Vagina (tissue), 2 donors: ENCODE measurements at regions not wholly inside any gene's neighbourhood (a gene's known extent, or its start where the extent isn't known, plus 50 kb on each side); places are given as distances from the start of the nearest gene placed in this dataset.

Experiments
- DNase-seq, 2 donors: peaks; one replicate each; pipeline ENCODE4 v3.0.0-alpha.2; 2017; ENCODE audit errors: extremely low spot score in 2 of 2
- H3K27ac ChIP-seq: fragments of 200-600 bp; sonication (generic); one replicate; pipeline ENCODE4 v1.5.1; 2019
- H3K27me3 ChIP-seq: fragments of 200-600 bp; sonication (generic); one replicate; pipeline ENCODE4 v1.5.1; 2019
- H3K36me3 ChIP-seq, 2 donors: fragments of 200-600 bp; sonication (generic); one replicate each; pipeline ENCODE4 v1.5.1; 2017 to 2019
- H3K4me1 ChIP-seq: fragments of 200-600 bp; sonication (generic); one replicate; pipeline ENCODE4 v1.5.1; 2019
- H3K4me3 ChIP-seq, 2 donors: fragments of 200-600 bp; sonication (generic); 1 replicate in 1 of 2; 2 replicates in 1 of 2; pipeline ENCODE4 v1.5.1; 2016 to 2019
- H3K9me3 ChIP-seq: fragments of 200-600 bp; sonication (generic); one replicate; pipeline ENCODE4 v1.5.1; 2019
- POLR2A ChIP-seq, 2 donors: fragments of 450-650 bp; IDR thresholded peaks; one replicate each; pipeline ENCODE4 v1.6.1; 2017; ENCODE audit warnings: antibody characterized with exemption in 2 of 2, mild to moderate bottlenecking in 2 of 2, moderate library complexity in 2 of 2
- POLR2AphosphoS5 ChIP-seq, 2 donors: sonication (generic); formaldehyde crosslinking; IDR thresholded peaks; one replicate each; pipeline ENCODE4 v1.9.0; 2017; ENCODE audit warnings: antibody characterized with exemption in 2 of 2, mild to moderate bottlenecking in 2 of 2, low read depth in 1 of 2; ENCODE audit not compliant: insufficient read depth in 1 of 2
- intact Hi-C: fragments of 100-400 bp; cut with DNase I; formaldehyde crosslinking; loops from one replicate; pipeline ENCODE4 v1.15.1; 2023
- TF ChIP-seq, protein P1 (sequence below), 3 experiments: fragments of 450-650 bp in 2 of 3; fragments of 200-600 bp in 1 of 3; sonication (generic) in 1 of 3; IDR thresholded peaks; one replicate each; pipeline ENCODE4 v1.5.1; 2017 to 2019; ENCODE audit warnings: antibody characterized with exemption in 3 of 3, mild to moderate bottlenecking in 2 of 3, moderate library complexity in 2 of 3

DNA sequence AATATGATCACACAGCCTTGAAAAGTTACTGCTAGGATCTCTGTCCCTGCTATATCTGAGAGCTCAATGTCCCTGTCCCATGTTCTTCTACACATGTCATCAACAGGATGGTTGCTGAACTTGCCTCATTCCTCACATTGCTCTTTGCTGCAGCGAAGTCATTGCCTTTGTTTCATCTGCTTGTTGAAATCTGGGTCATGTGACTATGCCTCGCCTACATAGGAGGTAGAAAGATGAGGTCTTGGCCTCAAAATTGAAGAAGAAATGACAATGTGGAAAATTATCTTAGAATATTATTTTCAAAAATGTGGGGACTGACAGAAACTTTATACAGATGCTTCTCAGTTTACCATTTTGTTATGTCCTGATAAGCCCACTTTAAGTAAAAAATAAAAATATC, 494.2 kb downstream of the SOX5 start:
- H3K27me3 ChIP-seq: no peaks in the 10 kb centered on the region
- TF ChIP-seq POLR2A (IDR thresholded peaks at IDR 0.05) (no peak), POLR2AphosphoS5 (IDR thresholded peaks at IDR 0.05; ENCODE audit: insufficient read depth in 1 of 2, low read depth in 1 of 2) (no peak)
- TF ChIP-seq, protein P1, sequence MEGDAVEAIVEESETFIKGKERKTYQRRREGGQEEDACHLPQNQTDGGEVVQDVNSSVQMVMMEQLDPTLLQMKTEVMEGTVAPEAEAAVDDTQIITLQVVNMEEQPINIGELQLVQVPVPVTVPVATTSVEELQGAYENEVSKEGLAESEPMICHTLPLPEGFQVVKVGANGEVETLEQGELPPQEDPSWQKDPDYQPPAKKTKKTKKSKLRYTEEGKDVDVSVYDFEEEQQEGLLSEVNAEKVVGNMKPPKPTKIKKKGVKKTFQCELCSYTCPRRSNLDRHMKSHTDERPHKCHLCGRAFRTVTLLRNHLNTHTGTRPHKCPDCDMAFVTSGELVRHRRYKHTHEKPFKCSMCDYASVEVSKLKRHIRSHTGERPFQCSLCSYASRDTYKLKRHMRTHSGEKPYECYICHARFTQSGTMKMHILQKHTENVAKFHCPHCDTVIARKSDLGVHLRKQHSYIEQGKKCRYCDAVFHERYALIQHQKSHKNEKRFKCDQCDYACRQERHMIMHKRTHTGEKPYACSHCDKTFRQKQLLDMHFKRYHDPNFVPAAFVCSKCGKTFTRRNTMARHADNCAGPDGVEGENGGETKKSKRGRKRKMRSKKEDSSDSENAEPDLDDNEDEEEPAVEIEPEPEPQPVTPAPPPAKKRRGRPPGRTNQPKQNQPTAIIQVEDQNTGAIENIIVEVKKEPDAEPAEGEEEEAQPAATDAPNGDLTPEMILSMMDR (IDR thresholded peaks at IDR 0.05): no peak
- no peaks in the 10 kb centered on the region for H3K9me3 ChIP-seq
- intact Hi-C loops: no loop called here
- H3K27ac ChIP-seq: no peak overlapping the region
- H3K4me3 ChIP-seq: no peak overlapping the region
- DNase-seq: no peak
- H3K4me1 ChIP-seq: no peaks in the 10 kb centered on the region
- H3K36me3 ChIP-seq: no peaks in the 10 kb centered on the region

DNA sequence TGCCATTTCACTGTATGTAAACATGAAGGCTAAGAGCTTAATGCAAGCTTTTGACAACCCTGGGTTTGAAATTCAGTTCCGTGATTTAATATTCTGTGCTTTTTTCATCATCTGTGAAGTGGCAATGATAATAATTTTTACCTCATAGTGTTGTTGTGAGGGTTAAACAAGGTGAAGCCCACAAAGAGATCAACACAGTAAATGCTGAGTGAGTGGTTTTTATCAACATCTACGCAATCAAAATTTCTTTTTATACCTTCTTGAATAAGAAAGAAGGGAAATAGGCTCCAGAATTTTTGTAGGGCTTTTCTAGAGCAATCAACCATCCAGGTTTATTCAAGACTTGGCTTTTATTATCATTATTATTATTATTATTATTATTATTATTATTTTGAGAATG, 490.8 kb downstream of the SOX5 start:
- TF ChIP-seq, protein P1 (IDR thresholded peaks at IDR 0.05): no peak
- no peak for TF ChIP-seq POLR2AphosphoS5 (IDR thresholded peaks at IDR 0.05; ENCODE audit: insufficient read depth in 1 of 2, low read depth in 1 of 2)
- no peak for TF ChIP-seq POLR2A (IDR thresholded peaks at IDR 0.05)
- H3K27ac ChIP-seq: no peak overlapping the region
- no peaks in the 10 kb centered on the region for H3K36me3 ChIP-seq
- no peak for DNase-seq
- H3K4me1 ChIP-seq: no peaks in the 10 kb centered on the region
- intact Hi-C loops: no loop called here
- no peaks in the 10 kb centered on the region for H3K9me3 ChIP-seq
- no peaks in the 10 kb centered on the region for H3K27me3 ChIP-seq
- H3K4me3 ChIP-seq: no peak overlapping the region

DNA sequence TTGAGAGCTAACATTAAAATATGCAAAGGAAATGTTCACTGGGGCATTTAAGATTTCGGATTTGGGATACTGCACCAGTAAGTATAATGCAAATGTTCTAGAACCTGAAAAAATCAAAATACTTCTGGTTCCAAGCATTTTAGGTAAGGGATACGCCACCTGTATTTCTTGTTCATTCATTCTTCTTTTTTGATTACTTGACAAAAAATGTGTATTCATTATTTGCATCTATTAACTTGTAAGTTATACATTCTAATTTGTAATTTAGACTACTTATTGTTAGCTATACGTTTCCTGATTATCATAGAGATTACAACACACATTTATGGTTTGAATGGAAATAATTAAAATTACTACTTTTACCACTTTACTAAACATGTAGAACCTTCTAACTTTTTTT, 486.9 kb downstream of the SOX5 start:
- TF ChIP-seq, protein P1 (IDR thresholded peaks at IDR 0.05): no peak
- TF ChIP-seq POLR2A (IDR thresholded peaks at IDR 0.05) (no peak), POLR2AphosphoS5 (IDR thresholded peaks at IDR 0.05; ENCODE audit: insufficient read depth in 1 of 2, low read depth in 1 of 2) (no peak)
- intact Hi-C loops: no loop called here

DNA sequence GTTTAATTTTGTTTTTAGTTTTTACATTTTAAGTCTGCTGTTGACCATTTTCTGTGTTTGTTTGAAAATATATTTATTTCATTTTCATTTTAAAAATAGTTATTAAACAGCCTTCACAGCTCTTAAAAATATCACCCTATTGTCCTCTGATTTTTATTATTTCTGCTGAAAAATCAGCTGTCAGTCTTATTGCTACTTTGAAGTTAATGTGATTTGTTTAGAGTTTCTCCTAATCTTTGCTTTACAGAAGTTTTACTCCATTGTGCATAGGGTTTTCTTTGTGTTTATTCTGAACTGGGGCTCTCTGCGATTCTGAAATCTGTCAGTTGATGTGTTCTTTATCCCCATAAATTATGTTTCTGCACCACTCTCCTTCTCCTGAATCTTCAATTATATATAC, 486.3 kb downstream of the SOX5 start:
- intact Hi-C loops: no loop called here
- TF ChIP-seq, protein P1 (IDR thresholded peaks at IDR 0.05): no peak
- TF ChIP-seq POLR2A (IDR thresholded peaks at IDR 0.05) (no peak), POLR2AphosphoS5 (IDR thresholded peaks at IDR 0.05; ENCODE audit: insufficient read depth in 1 of 2, low read depth in 1 of 2) (no peak)
- Histone ChIP-seq H3K36me3 (no peaks in the 10 kb centered on the region), H3K4me1 (no peaks in the 10 kb centered on the region), H3K4me3 (no peak overlapping the region), H3K9me3 (no peaks in the 10 kb centered on the region), H3K27ac (no peak overlapping the region), H3K27me3 (no peaks in the 10 kb centered on the region)
- no peak for DNase-seq

More for the DNA sequence above, 486.9 kb downstream of the SOX5 start:
- Histone ChIP-seq H3K27me3 (no peaks in the 10 kb centered on the region), H3K4me1 (no peaks in the 10 kb centered on the region), H3K9me3 (no peaks in the 10 kb centered on the region), H3K27ac (no peak overlapping the region), H3K36me3 (no peaks in the 10 kb centered on the region), H3K4me3 (no peak overlapping the region)
- no peak for DNase-seq

DNA sequence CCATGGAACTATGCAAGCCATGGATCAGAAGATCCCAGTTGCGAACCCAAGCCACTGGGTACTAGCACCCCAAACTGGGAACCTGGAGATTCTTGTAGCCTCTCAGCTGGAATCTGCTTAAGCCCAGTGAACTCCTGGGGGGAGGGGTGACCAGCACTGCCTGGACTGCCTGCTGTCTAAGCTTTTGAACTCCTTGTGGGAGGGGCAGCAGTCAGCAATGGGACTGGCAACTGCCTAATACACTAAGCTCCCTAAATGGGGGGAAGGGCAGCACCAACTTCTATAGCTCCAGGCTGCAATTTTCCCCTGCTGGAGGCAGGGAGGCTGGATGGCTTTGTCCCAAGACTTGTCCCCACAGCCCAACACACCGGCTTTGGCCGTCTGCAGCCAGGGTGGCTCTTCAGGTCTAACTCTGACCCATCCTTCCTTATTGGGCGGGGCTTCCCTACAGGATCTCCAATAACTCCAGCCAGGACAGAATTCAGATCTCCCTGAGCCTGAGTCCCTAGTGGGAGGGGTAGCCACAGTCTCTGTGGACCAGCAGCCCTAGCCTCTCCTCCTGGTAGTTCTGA, 485.1 kb downstream of the SOX5 start:
- intact Hi-C loops: no loop called here

More for the DNA sequence above, 485.1 kb downstream of the SOX5 start:
- Histone ChIP-seq H3K27me3 (no peaks in the 10 kb centered on the region), H3K4me1 (no peaks in the 10 kb centered on the region), H3K36me3 (no peaks in the 10 kb centered on the region), H3K27ac (no peak overlapping the region), H3K9me3 (no peaks in the 10 kb centered on the region), H3K4me3 (no peak overlapping the region)
- TF ChIP-seq, protein P1 (IDR thresholded peaks at IDR 0.05): no peak
- no peak for TF ChIP-seq POLR2A (IDR thresholded peaks at IDR 0.05)
- no peak for TF ChIP-seq POLR2AphosphoS5 (IDR thresholded peaks at IDR 0.05; ENCODE audit: insufficient read depth in 1 of 2, low read depth in 1 of 2)
- no peak for DNase-seq
